Esophagus squamous epithelium (tissue), 4 donors: ENCODE measurements at regions not wholly inside any gene's neighbourhood (a gene's known extent, or its start where the extent isn't known, plus 50 kb on each side); places are given as distances from the start of the nearest gene placed in this dataset.

Experiments
- POLR2A ChIP-seq, 4 donors: fragments of 450-650 bp; IDR thresholded peaks; one replicate each; pipeline ENCODE4 v1.6.1; 2017; ENCODE audit warnings: antibody characterized with exemption in 4 of 4, mild to moderate bottlenecking in 4 of 4, moderate library complexity in 3 of 4
- TF ChIP-seq, protein P1 (sequence below), 6 experiments: fragments of 450-650 bp in 4 of 6; fragments of 200-600 bp in 2 of 6; sonication (generic) in 2 of 6; IDR thresholded peaks; one replicate each; pipeline ENCODE4 v1.5.1; 2016 to 2019; ENCODE audit warnings: antibody characterized with exemption in 6 of 6, mild to moderate bottlenecking in 4 of 6, moderate library complexity in 4 of 6

DNA sequence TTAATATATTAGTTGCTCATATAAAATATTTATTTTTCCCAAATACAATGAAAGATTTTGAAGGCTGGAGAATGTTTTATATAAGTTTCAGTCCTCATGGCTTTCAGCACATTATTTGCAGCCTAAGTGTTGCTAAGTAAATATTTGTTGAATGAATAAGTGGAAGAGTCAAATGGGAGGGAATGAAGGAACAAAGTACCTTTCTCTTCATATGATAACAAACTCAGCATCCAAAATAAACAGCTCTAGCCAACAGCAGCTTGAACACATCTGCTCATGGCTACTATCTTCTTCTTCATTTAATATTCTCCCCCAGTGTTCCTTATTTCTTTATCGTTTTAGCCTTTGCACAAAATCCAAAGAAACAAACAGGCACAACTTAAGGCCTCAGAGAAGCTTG, 385.2 kb upstream of the PIK3C3 start:
- TF ChIP-seq, protein P1, sequence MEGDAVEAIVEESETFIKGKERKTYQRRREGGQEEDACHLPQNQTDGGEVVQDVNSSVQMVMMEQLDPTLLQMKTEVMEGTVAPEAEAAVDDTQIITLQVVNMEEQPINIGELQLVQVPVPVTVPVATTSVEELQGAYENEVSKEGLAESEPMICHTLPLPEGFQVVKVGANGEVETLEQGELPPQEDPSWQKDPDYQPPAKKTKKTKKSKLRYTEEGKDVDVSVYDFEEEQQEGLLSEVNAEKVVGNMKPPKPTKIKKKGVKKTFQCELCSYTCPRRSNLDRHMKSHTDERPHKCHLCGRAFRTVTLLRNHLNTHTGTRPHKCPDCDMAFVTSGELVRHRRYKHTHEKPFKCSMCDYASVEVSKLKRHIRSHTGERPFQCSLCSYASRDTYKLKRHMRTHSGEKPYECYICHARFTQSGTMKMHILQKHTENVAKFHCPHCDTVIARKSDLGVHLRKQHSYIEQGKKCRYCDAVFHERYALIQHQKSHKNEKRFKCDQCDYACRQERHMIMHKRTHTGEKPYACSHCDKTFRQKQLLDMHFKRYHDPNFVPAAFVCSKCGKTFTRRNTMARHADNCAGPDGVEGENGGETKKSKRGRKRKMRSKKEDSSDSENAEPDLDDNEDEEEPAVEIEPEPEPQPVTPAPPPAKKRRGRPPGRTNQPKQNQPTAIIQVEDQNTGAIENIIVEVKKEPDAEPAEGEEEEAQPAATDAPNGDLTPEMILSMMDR (IDR thresholded peaks at IDR 0.05), result no peak
- no peak for TF ChIP-seq POLR2A (IDR thresholded peaks at IDR 0.05)
